Neuronal stem cell (in vitro differentiated cells): ENCODE measurements at regions not wholly inside any gene's neighbourhood (a gene's known extent, or its start where the extent isn't known, plus 50 kb on each side); places are given as distances from the start of the nearest gene placed in this dataset.

ENCODE experiments used
- DNase-seq: peaks from one replicate; pipeline ENCODE4 v3.0.0-alpha.2; 2013; ENCODE audit warnings: low spot score
- H2AFZ ChIP-seq: one replicate; pipeline ENCODE4 v1.6.1; 2013; ENCODE audit warnings: mild to moderate bottlenecking, low read length, inconsistent platforms
- H2AK5ac ChIP-seq: 2 replicates; pipeline ENCODE4 v1.6.1; 2013; ENCODE audit warnings: low read depth, mild to moderate bottlenecking, inconsistent platforms, low read length, moderate library complexity, mixed read lengths
- H2BK120ac ChIP-seq: 2 replicates; pipeline ENCODE4 v1.6.1; 2013; ENCODE audit warnings: low read depth, mild to moderate bottlenecking, inconsistent platforms, low read length, moderate library complexity, mixed read lengths
- H2BK12ac ChIP-seq: one replicate; pipeline ENCODE4 v1.6.1; 2013; ENCODE audit warnings: low read length, inconsistent platforms
- H2BK15ac ChIP-seq: 2 replicates; pipeline ENCODE4 v1.6.1; 2013; ENCODE audit warnings: mild to moderate bottlenecking, low read length, inconsistent platforms, mixed read lengths
- H2BK5ac ChIP-seq: one replicate; pipeline ENCODE4 v1.6.1; 2013; ENCODE audit warnings: inconsistent platforms, mild to moderate bottlenecking, low read length, moderate library complexity
- H3K14ac ChIP-seq: one replicate; pipeline ENCODE4 v1.6.1; 2013; ENCODE audit warnings: low read length, inconsistent platforms
- H3K18ac ChIP-seq: 2 replicates; pipeline ENCODE4 v1.6.1; 2013; ENCODE audit warnings: low read length, inconsistent platforms
- H3K23ac ChIP-seq: 2 replicates; pipeline ENCODE4 v1.6.1; 2013; ENCODE audit warnings: low read depth, mild to moderate bottlenecking, mixed read lengths, low read length, inconsistent platforms; ENCODE audit not compliant: poor library complexity
- H3K27ac ChIP-seq: replicated peaks from 3 replicates; pipeline ENCODE4 v1.5.1; 2013; ENCODE audit warnings: low read length, inconsistent platforms
- H3K27me3 ChIP-seq, 3 experiments: 2 replicates each; pipeline ENCODE4 v1.6.1; 2013; ENCODE audit warnings: low read length in 3 of 3, mild to moderate bottlenecking in 2 of 3, inconsistent platforms in 1 of 3, low read depth in 1 of 3, mixed read lengths in 1 of 3, moderate library complexity in 1 of 3; ENCODE audit not compliant: control insufficient read depth in 3 of 3, insufficient read depth in 3 of 3
- H3K36me3 ChIP-seq, 2 donors: replicated peaks in 1 of 2; 2 replicates each; pipeline ENCODE4 v1.6.1; 2013; ENCODE audit warnings: low read length in 2 of 2; ENCODE audit not compliant: control insufficient read depth in 2 of 2, insufficient read depth in 2 of 2
- H3K4ac ChIP-seq: 2 replicates; pipeline ENCODE4 v1.6.1; 2013; ENCODE audit warnings: inconsistent platforms, mild to moderate bottlenecking, low read length, moderate library complexity
- H3K4me1 ChIP-seq, 2 donors: 1 replicate in 1 of 2; 2 replicates in 1 of 2; pipeline ENCODE4 v1.6.1; 2013; ENCODE audit warnings: low read length in 2 of 2, low read depth in 1 of 2; ENCODE audit not compliant: control insufficient read depth in 2 of 2, insufficient read depth in 1 of 2
- H3K4me2 ChIP-seq: one replicate; pipeline ENCODE4 v1.6.1; 2013; ENCODE audit warnings: mild to moderate bottlenecking, low read length, inconsistent platforms; ENCODE audit not compliant: insufficient read depth, poor library complexity, severe bottlenecking
- H3K4me3 ChIP-seq, 2 donors: 2 replicates each; pipeline ENCODE4 v1.5.1; 2013; ENCODE audit warnings: low read length in 2 of 2, mild to moderate bottlenecking in 2 of 2, inconsistent platforms in 1 of 2, moderate library complexity in 1 of 2
- H3K79me1 ChIP-seq: one replicate; pipeline ENCODE4 v1.6.1; 2013; ENCODE audit warnings: low read depth, mild to moderate bottlenecking, inconsistent platforms, low read length, moderate library complexity
- H3K9ac ChIP-seq: one replicate; pipeline ENCODE4 v1.6.1; 2013; ENCODE audit warnings: mild to moderate bottlenecking, low read depth, low read length, inconsistent platforms; ENCODE audit not compliant: poor library complexity
- H3K9me3 ChIP-seq, 2 donors: replicated peaks in 1 of 2; 2 replicates each; pipeline versions ENCODE3 to v1.6.1; 2013; ENCODE audit warnings: low read length in 2 of 2, mild to moderate bottlenecking in 2 of 2, inconsistent platforms in 1 of 2, low read depth in 1 of 2, mixed read lengths in 1 of 2, moderate library complexity in 1 of 2; ENCODE audit not compliant: control insufficient read depth in 2 of 2, insufficient read depth in 1 of 2
- H4K8ac ChIP-seq: one replicate; pipeline ENCODE4 v1.6.1; 2013; ENCODE audit warnings: low read depth, mild to moderate bottlenecking, inconsistent platforms, low read length, moderate library complexity
- H4K91ac ChIP-seq: one replicate; pipeline ENCODE4 v1.6.1; 2013; ENCODE audit warnings: low read length, low read depth, mild to moderate bottlenecking, inconsistent platforms; ENCODE audit not compliant: poor library complexity
- WGBS, 2 donors: extraction: QIAGEN DNeasy Blood & Tissue Kit; methylation state at CpG; one replicate each; pipeline ENCODE4 v1.1.7; 2013; ENCODE audit warnings: missing lambda C conversion rate in 2 of 2, mixed read lengths in 1 of 2; ENCODE audit not compliant: insufficient read length in 2 of 2, insufficient replicate concordance in 1 of 2; ENCODE audit errors: extremely low coverage in 2 of 2; 5-methylcytosine and 5-hydroxymethylcytosine counted together

DNA sequence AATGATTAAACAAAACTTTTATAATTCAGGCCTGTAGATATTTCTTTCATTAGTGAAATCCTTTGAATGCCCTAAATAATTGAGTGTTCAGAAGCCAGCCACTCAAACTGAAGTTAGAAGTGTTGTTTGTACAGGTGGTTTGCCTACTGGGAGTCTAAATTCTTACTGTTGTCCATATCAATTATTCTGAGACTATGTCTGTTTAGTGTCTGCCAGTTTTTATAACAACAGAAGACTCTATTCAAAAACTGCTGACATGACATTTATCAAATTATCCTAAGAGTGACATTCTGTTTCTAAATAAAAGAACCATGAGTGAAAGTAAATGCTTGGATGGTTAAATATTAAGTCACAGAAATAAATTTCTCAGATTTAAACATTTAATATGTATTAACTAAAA, 375.1 kb downstream of the FAT4 start:
- H2AFZ ChIP-seq: no peak overlapping the region
- H3K4me2 ChIP-seq: no peak overlapping the region
- no peaks in the 10 kb centered on the region for H3K9me3 ChIP-seq
- no peak overlapping the region for H3K27ac ChIP-seq
- H3K14ac ChIP-seq: no peak overlapping the region
- H3K4ac ChIP-seq: no peak overlapping the region
- H4K8ac ChIP-seq: no peak overlapping the region
- H3K27me3 ChIP-seq: no peaks in the 10 kb centered on the region
- H2BK5ac ChIP-seq: no peak overlapping the region
- no peak overlapping the region for H3K23ac ChIP-seq
- H3K9ac ChIP-seq: no peak overlapping the region
- no peak overlapping the region for H3K4me3 ChIP-seq
- no peak overlapping the region for H2BK120ac ChIP-seq
- H3K36me3 ChIP-seq: no peaks in the 10 kb centered on the region
- H3K18ac ChIP-seq: no peak overlapping the region
- H3K4me1 ChIP-seq: peaks cover 2 to 7% of the 10 kb centered on the region in 2 donors
- H4K91ac ChIP-seq: no peak overlapping the region
- H2BK12ac ChIP-seq: no peak overlapping the region
- H2BK15ac ChIP-seq: no peak overlapping the region
- no peak overlapping the region for H2AK5ac ChIP-seq
- no peak for DNase-seq
- no peaks in the 10 kb centered on the region for H3K79me1 ChIP-seq

DNA sequence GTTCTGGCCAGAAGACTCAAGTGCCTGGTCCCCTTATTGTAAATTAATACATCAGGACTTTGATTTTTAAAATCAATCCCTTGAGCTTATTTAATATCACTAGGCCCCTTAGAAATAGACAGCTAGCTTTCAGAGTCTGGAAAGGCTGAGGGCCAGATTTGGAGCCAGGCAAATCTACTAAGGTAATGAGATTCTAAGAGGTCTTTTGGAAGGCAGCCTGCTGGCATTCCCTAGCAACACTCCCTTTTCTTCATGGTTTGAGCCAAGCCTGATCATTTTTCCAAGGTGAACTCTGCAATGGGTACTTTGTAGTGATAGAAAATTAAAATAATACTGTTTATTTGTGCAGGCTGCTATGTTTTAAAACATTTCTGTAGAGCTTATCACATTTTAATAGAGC, 378.5 kb downstream of the FAT4 start:
- no peak overlapping the region for H2AFZ ChIP-seq
- H2BK12ac ChIP-seq: no peak overlapping the region
- no peaks in the 10 kb centered on the region for H3K36me3 ChIP-seq
- no peak overlapping the region for H3K9ac ChIP-seq
- no peak overlapping the region for H3K27ac ChIP-seq
- peaks cover 0 to 2% of the 10 kb centered on the region in 2 donors for H3K9me3 ChIP-seq
- no peaks in the 10 kb centered on the region for H3K79me1 ChIP-seq
- no peak overlapping the region for H3K23ac ChIP-seq
- H4K91ac ChIP-seq: no peak overlapping the region
- no peak overlapping the region for H3K14ac ChIP-seq
- H3K4me3 ChIP-seq: no peak overlapping the region
- no peak overlapping the region for H3K4ac ChIP-seq
- H3K18ac ChIP-seq: no peak overlapping the region
- H4K8ac ChIP-seq: no peak overlapping the region
- H2AK5ac ChIP-seq: no peak overlapping the region
- no peaks in the 10 kb centered on the region for H3K27me3 ChIP-seq
- no peak overlapping the region for H2BK120ac ChIP-seq
- no peak for DNase-seq
- peaks cover 2 to 7% of the 10 kb centered on the region in 2 donors for H3K4me1 ChIP-seq
- no peak overlapping the region for H2BK5ac ChIP-seq
- H3K4me2 ChIP-seq: no peak overlapping the region
- H2BK15ac ChIP-seq: no peak overlapping the region

DNA sequence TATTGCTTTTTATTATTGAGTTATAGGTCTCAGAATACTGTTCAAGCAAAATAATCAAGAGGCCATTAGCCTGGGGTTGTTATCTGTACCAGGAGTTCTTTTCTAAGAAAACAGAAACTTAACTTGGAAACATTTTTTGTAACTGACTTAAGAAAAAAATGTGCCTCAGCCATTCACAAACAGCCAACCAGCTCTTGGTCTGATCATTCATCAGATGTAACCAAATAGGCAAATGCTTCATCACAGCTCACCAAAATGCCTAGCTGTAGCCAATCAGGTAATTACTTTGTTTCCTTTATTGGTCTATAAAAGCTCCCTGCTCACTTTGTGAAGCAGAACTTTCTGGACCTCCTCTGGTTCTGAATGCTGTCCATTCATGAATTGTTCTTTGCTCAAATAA, 387.7 kb downstream of the FAT4 start:
- DNase-seq: no peak
- Histone ChIP-seq H3K4ac (no peak overlapping the region), H3K9me3 (peaks cover 0 to 2% of the 10 kb centered on the region in 2 donors), H3K23ac (no peak overlapping the region), H3K4me2 (no peak overlapping the region), H2BK15ac (no peak overlapping the region), H3K18ac (no peak overlapping the region), H4K91ac (no peak overlapping the region), H3K36me3 (no peaks in the 10 kb centered on the region), H2AK5ac (no peak overlapping the region), H3K9ac (no peak overlapping the region), H2BK5ac (no peak overlapping the region), H3K79me1 (no peaks in the 10 kb centered on the region), H3K14ac (no peak overlapping the region), H2AFZ (no peak overlapping the region), H3K27ac (no peak overlapping the region), H3K4me1 (peaks cover 0 to 2% of the 10 kb centered on the region in 2 donors), H3K4me3 (no peak overlapping the region), H3K27me3 (no peaks in the 10 kb centered on the region), H2BK120ac (no peak overlapping the region), H2BK12ac (no peak overlapping the region), H4K8ac (no peak overlapping the region)

DNA sequence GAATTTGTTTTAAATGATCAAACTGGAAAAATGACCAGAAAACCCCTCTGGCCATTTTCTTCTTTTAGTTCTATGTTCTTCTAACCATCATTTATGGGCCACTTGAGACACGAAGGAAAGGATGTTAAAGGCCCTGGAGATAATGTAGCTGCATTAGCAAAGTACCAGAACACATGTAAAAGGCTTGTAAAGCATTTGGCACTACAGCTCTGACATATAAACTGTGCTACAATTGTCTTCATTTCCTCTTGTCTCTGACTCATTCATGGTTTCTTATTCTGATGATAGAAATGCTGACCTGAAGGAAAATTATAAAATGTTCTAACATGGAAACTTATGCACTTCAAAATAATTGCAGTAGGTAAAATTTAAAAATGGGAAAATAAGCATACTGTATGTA, 388.7 kb downstream of the FAT4 start:
- Histone ChIP-seq H3K27ac (no peak overlapping the region), H2BK120ac (no peak overlapping the region), H3K18ac (no peak overlapping the region), H3K4me1 (peaks cover 0 to 2% of the 10 kb centered on the region in 2 donors), H3K4ac (no peak overlapping the region), H3K4me3 (no peak overlapping the region), H4K8ac (no peak overlapping the region), H3K36me3 (no peaks in the 10 kb centered on the region), H4K91ac (no peak overlapping the region), H3K4me2 (no peak overlapping the region), H2AFZ (peak overlapping the region; percentile 62), H2AK5ac (no peak overlapping the region), H3K23ac (no peak overlapping the region), H3K79me1 (no peaks in the 10 kb centered on the region), H2BK15ac (no peak overlapping the region), H2BK12ac (no peak overlapping the region), H3K9me3 (no peaks in the 10 kb centered on the region), H2BK5ac (no peak overlapping the region), H3K27me3 (no peaks in the 10 kb centered on the region), H3K14ac (no peak overlapping the region), H3K9ac (no peak overlapping the region)
- DNase-seq: no peak
- WGBS, 2 donors: no CpG with 5 or more reads among the region's 1 CpG
